Progenitor cell of endocrine pancreas (in vitro differentiated cells): ENCODE measurements at regions not wholly inside any gene's neighbourhood (a gene's known extent, or its start where the extent isn't known, plus 50 kb on each side); places are given as distances from the start of the nearest gene placed in this dataset.
"Not testable (repeated sequence)": the region's sequence is repeated elsewhere in the genome, so short reads cannot be mapped to it uniquely, and the experiment has no call there.

Source experiments
- DNase-seq: peaks from one replicate; pipeline ENCODE4 v3.0.0; 2021; ENCODE audit warnings: low spot score; ENCODE audit not compliant: unreplicated experiment
- H3K27ac Mint-ChIP-seq: 2 replicates; pipeline ENCODE4 v1.8.0; 2021; ENCODE audit warnings: mild to moderate bottlenecking, moderate library complexity, mixed read lengths
- H3K27me3 Mint-ChIP-seq: 2 replicates; pipeline ENCODE4 v1.8.0; 2021; ENCODE audit warnings: mixed read lengths
- H3K36me3 Mint-ChIP-seq: 2 replicates; pipeline ENCODE4 v1.8.0; 2022; ENCODE audit warnings: mixed read lengths; ENCODE audit not compliant: insufficient read depth
- H3K4me1 Mint-ChIP-seq: 2 replicates; pipeline ENCODE4 v1.8.0; 2021; ENCODE audit warnings: low read depth, mixed read lengths
- H3K4me3 Mint-ChIP-seq: 2 replicates; pipeline ENCODE4 v1.8.0; 2021; ENCODE audit warnings: low read depth, mild to moderate bottlenecking, moderate library complexity, mixed read lengths
- H3K9me3 Mint-ChIP-seq: 2 replicates; pipeline ENCODE4 v1.8.0; 2021; ENCODE audit warnings: low read depth, mixed read lengths
- CTCF ChIP-seq: fragments of 200-600 bp; sonication (generic); IDR thresholded peaks from one replicate; pipeline ENCODE4 v1.5.0; 2021; ENCODE audit warnings: antibody characterized with exemption, mild to moderate bottlenecking; ENCODE audit not compliant: unreplicated experiment

GRCh38 chr4:27429364-27429871 is 568.8 kb downstream of the STIM2 start:
- peaks cover 11% of the 10 kb centered on the region for H3K9me3 Mint-ChIP-seq
- no peak overlapping the region for H3K27ac Mint-ChIP-seq
- no peak for TF ChIP-seq CTCF
- DNase-seq: no peak
- H3K4me1 Mint-ChIP-seq: no peaks in the 10 kb centered on the region
- no peaks in the 10 kb centered on the region for H3K27me3 Mint-ChIP-seq
- no peak overlapping the region for H3K4me3 Mint-ChIP-seq
- H3K36me3 Mint-ChIP-seq: no peaks in the 10 kb centered on the region

- H3K9me3 Mint-ChIP-seq: no peaks in the 10 kb centered on the region
- H3K36me3 Mint-ChIP-seq: no peaks in the 10 kb centered on the region
- TF ChIP-seq CTCF: no peak
- peaks cover 4% of the 10 kb centered on the region for H3K4me1 Mint-ChIP-seq
- no peak overlapping the region for H3K4me3 Mint-ChIP-seq
- no peaks in the 10 kb centered on the region for H3K27me3 Mint-ChIP-seq
- H3K27ac Mint-ChIP-seq: no peak overlapping the region
- no peak for DNase-seq
Observed at GRCh38 chr4:27442146-27442545, 581.5 kb downstream of the STIM2 start.

GRCh38 chr4:27442661-27443060 is 582.0 kb downstream of the STIM2 start:
- not testable (repeated sequence) for H3K36me3 Mint-ChIP-seq, H3K4me3 Mint-ChIP-seq, H3K27ac Mint-ChIP-seq, H3K4me1 Mint-ChIP-seq, H3K27me3 Mint-ChIP-seq, DNase-seq, H3K9me3 Mint-ChIP-seq

GRCh38 chr4:27463816-27464215 is 603.2 kb downstream of the STIM2 start:
- DNase-seq: no peak
- TF ChIP-seq CTCF: no peak
- no peak overlapping the region for H3K27ac Mint-ChIP-seq
- no peaks in the 10 kb centered on the region for H3K9me3 Mint-ChIP-seq
- no peaks in the 10 kb centered on the region for H3K4me1 Mint-ChIP-seq
- no peaks in the 10 kb centered on the region for H3K27me3 Mint-ChIP-seq
- no peak overlapping the region for H3K4me3 Mint-ChIP-seq
- no peaks in the 10 kb centered on the region for H3K36me3 Mint-ChIP-seq

GRCh38 chr4:27467351-27467750 is 606.7 kb downstream of the STIM2 start:
- Mint-ChIP-seq H3K4me1 (no peaks in the 10 kb centered on the region), H3K36me3 (no peaks in the 10 kb centered on the region), H3K27me3 (no peaks in the 10 kb centered on the region), H3K4me3 (no peak overlapping the region), H3K9me3 (no peaks in the 10 kb centered on the region), H3K27ac (no peak overlapping the region)
- no peak for DNase-seq
- no peak for TF ChIP-seq CTCF

GRCh38 chr4:27472364-27472763 is 611.7 kb downstream of the STIM2 start:
- H3K9me3 Mint-ChIP-seq: no peaks in the 10 kb centered on the region
- H3K27ac Mint-ChIP-seq: no peak overlapping the region
- no peaks in the 10 kb centered on the region for H3K27me3 Mint-ChIP-seq
- H3K4me3 Mint-ChIP-seq: no peak overlapping the region
- TF ChIP-seq CTCF: no peak
- H3K4me1 Mint-ChIP-seq: no peaks in the 10 kb centered on the region
- DNase-seq: no peak
- no peaks in the 10 kb centered on the region for H3K36me3 Mint-ChIP-seq
